Heart left ventricle (tissue), 13 donors: ENCODE measurements at regions not wholly inside any gene's neighbourhood (a gene's known extent, or its start where the extent isn't known, plus 50 kb on each side); places are given as distances from the start of the nearest gene placed in this dataset.

ENCODE experiments used
- POLR2A ChIP-seq, 2 donors: fragments of 450-650 bp; IDR thresholded peaks; one replicate each; pipeline ENCODE4 v1.6.1; 2017; ENCODE audit warnings: antibody characterized with exemption in 2 of 2, mild to moderate bottlenecking in 2 of 2, moderate library complexity in 2 of 2
- TF ChIP-seq, protein P1 (sequence below), 12 donors: fragments of 200-600 bp; sonication (generic) in 4 of 12; IDR thresholded peaks; one replicate each; pipeline versions ENCODE4 v1.5.0 to v1.8.0; 2018 to 2022; ENCODE audit warnings: antibody characterized with exemption in 12 of 12, mild to moderate bottlenecking in 5 of 12
- donor health status: ischemic (EF 13 %, LVEDD 7.1; RV severe dilation, severe dysfunction).
- donor health status: DM: no; HTN: yes; CAD: no.
- donor health status: DM: no; HTN: no; CAD: no.
- donor health status: ischemic (EF 25% LVEDD 6.9; RV normal size, moderate dysfunction).
- donor health status: ischemic (EF 25% LVEDD 5.7; RV mildly dilated, moderate dysfunction).
- donor health status: ischemic (EF 35%, LVEDD 5.7; RV mildly dilated, moderate dysfunction).
- donor health status: nonischemic (EF 11% LVEDD 7.7; RV severe dilation, severe dysfunction).
- donor health status: DM: yes; HTN: yes; CAD: no.
- donor health status: PGD.
- donor health status: ischemic (EF 29% LVEDD 5.4; RV normal size, mild dysfunction).
- donor health status: nonischemic (EF 23%, LVEDD 6.1; RV moderate dilation, normal function).

DNA sequence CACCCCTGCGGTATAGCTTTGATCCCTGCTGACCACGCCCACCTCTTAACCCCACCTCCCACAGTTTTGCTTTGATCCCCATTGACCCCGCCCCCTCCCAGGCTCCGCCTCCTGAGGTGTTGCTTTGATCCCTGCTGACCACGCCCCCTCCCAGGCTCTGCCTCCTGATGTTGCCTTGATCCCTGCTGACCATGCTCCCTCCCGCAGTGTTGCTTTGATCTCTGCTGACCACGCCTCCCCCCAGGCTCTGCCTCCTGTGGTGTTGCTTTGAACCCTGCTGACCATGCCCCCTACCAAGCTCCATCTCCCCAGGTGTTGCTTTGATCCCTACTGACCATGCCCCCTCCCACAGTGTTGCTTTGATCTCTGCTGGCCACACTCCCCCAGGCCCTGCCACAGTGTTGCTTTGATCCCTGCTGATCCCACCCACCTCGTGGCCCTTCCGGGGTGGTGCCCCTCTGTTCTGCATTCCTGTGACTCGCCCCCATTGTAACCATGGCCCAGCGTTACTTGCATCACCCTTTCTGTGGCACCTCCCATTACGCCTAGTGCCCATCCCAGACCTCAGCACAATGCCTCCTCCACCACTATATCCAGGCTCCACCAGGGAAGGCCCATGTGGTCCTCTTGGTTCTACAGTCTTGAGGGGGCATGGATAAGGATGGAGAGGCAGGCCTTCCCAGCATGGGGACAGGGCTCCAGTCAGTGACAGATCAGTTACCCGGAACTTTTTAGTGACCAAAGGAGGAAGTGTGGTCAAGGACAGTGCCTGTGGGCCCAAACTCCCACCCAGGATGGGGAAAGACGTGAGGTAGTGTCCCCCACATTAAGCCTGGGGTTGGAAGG lies 70.8 kb downstream of the ADRA2C start:
- TF ChIP-seq, protein P1, sequence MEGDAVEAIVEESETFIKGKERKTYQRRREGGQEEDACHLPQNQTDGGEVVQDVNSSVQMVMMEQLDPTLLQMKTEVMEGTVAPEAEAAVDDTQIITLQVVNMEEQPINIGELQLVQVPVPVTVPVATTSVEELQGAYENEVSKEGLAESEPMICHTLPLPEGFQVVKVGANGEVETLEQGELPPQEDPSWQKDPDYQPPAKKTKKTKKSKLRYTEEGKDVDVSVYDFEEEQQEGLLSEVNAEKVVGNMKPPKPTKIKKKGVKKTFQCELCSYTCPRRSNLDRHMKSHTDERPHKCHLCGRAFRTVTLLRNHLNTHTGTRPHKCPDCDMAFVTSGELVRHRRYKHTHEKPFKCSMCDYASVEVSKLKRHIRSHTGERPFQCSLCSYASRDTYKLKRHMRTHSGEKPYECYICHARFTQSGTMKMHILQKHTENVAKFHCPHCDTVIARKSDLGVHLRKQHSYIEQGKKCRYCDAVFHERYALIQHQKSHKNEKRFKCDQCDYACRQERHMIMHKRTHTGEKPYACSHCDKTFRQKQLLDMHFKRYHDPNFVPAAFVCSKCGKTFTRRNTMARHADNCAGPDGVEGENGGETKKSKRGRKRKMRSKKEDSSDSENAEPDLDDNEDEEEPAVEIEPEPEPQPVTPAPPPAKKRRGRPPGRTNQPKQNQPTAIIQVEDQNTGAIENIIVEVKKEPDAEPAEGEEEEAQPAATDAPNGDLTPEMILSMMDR (IDR thresholded peaks at IDR 0.05) = no peak
- no peak for TF ChIP-seq POLR2A (IDR thresholded peaks at IDR 0.05)
